K562 (cell line): ENCODE measurements at regions not wholly inside any gene's neighbourhood (a gene's known extent, or its start where the extent isn't known, plus 50 kb on each side); places are given as distances from the start of the nearest gene placed in this dataset.

Source experiments
- ATAC-seq: fragments of 200-7000 bp; cut with Tn5 transposase; 3 replicates; pipeline ENCODE4 v1.9.1; 2020; ENCODE audit warnings: moderate library complexity
- BruUV-seq: library from RNA; stranded (reverse); fragments of 400-500 nt; replicated peaks from 2 replicates; lab custom pipeline; 2021; lab: Mats Ljungman, UMichigan
- CTCF ChIA-PET: fragments of 300-600 bp; formaldehyde crosslinking; extraction: SDS; loops from one replicate; lab custom pipeline; 2021; ENCODE audit warnings: low intra/inter-chr PET ratio; lab: Yijun Ruan, JAX
- POLR2A ChIA-PET: fragments of 300-600, 350-650 bp; sonication (Branson Sonifier 250); formaldehyde crosslinking; extraction: SDS; loops from one replicate; lab custom pipeline; 2021; ENCODE audit warnings: antibody characterized with exemption, inconsistent platforms; lab: Yijun Ruan, JAX
- DNase-seq, 4 experiments: peaks; one replicate each; pipeline versions ENCODE4 v3.0.0 to v3.0.0-alpha.2; 2011 to 2018; ENCODE audit warnings: low spot score in 3 of 4, mixed read lengths in 3 of 4; ENCODE audit errors: extremely low read depth in 1 of 4
- FAIRE-seq: peaks from 2 replicates; lab custom pipeline; 2011; peaks lifted over from hg19 to GRCh38; lab: Jason Lieb, UNC
- H2AFZ ChIP-seq: 2 replicates; pipeline ENCODE4 v1.6.0; 2011; ENCODE audit warnings: low read depth, low read length, control low read depth, inconsistent platforms
- H3K27ac ChIP-seq: fragments of 200-600 bp; 3 replicates; pipeline ENCODE4 v1.8.0; 2011; ENCODE audit warnings: low read depth, mild to moderate bottlenecking, control low read depth, inconsistent platforms, low read length, moderate library complexity, mixed read lengths; ENCODE audit errors: extremely low read depth
- H3K27me3 ChIP-seq, 2 experiments: fragments of 300-600 bp in 1 of 2; 2 replicates in 1 of 2; 3 replicates in 1 of 2; pipeline versions ENCODE4 v1.6.0 to v1.8.0; 2011; ENCODE audit warnings: inconsistent platforms in 2 of 2, low read length in 2 of 2, mild to moderate bottlenecking in 1 of 2, mixed read lengths in 1 of 2, moderate library complexity in 1 of 2; ENCODE audit not compliant: control insufficient read depth in 2 of 2, insufficient read depth in 2 of 2
- H3K36me3 ChIP-seq: fragments of 300-600 bp; 3 replicates; pipeline ENCODE4 v1.8.0; 2011; ENCODE audit warnings: mild to moderate bottlenecking, low read length, inconsistent platforms; ENCODE audit not compliant: control insufficient read depth, insufficient read depth
- H3K4me1 ChIP-seq, 2 experiments: fragments of 200-600 bp in 1 of 2; replicated peaks in 1 of 2; 2 replicates in 1 of 2; 3 replicates in 1 of 2; pipeline versions ENCODE4 v1.5.1 to v1.8.0; 2011; ENCODE audit warnings: inconsistent platforms in 2 of 2, low read length in 2 of 2, mild to moderate bottlenecking in 1 of 2, mixed read lengths in 1 of 2, moderate library complexity in 1 of 2; ENCODE audit not compliant: control insufficient read depth in 2 of 2, insufficient read depth in 2 of 2
- H3K4me2 ChIP-seq: 2 replicates; pipeline ENCODE4 v1.6.1; 2011; ENCODE audit warnings: low read length, control low read depth, inconsistent platforms, mixed read lengths; ENCODE audit not compliant: insufficient read depth
- H3K4me3 ChIP-seq: fragments of 200-600 bp; sonication (generic), shearing (Covaris generic); 2 replicates; pipeline ENCODE4 v1.5.1; 2016; ENCODE audit warnings: control low read depth, inconsistent platforms
- H3K79me2 ChIP-seq: fragments of 200-600 bp; 3 replicates; pipeline ENCODE4 v1.8.0; 2011; ENCODE audit warnings: low read length, inconsistent platforms; ENCODE audit not compliant: control insufficient read depth, insufficient read depth
- H3K9ac ChIP-seq, 2 experiments: 2 replicates each; pipeline versions ENCODE4 v1.6.0 to v1.6.1; 2011; ENCODE audit warnings: low read depth in 2 of 2, low read length in 2 of 2, control low read depth in 1 of 2, inconsistent platforms in 1 of 2, mild to moderate bottlenecking in 1 of 2, mixed read lengths in 1 of 2; ENCODE audit not compliant: insufficient read depth in 1 of 2
- H3K9me1 ChIP-seq: one replicate; pipeline ENCODE4 v1.6.0; 2011; ENCODE audit warnings: inconsistent platforms, mild to moderate bottlenecking, low read length, moderate library complexity; ENCODE audit not compliant: control insufficient read depth, insufficient read depth
- H3K9me3 ChIP-seq: replicated peaks from 2 replicates; pipeline ENCODE4 v1.5.1; 2011; ENCODE audit warnings: low read depth, low read length, inconsistent platforms; ENCODE audit not compliant: control insufficient read depth, insufficient read depth
- H4K20me1 ChIP-seq: replicated peaks from 2 replicates; pipeline ENCODE4 v1.6.1; 2011; ENCODE audit warnings: low read length, inconsistent platforms, mixed read lengths; ENCODE audit not compliant: control insufficient read depth, insufficient read depth
- BRF1 ChIP-seq: IDR thresholded peaks from 3 replicates; pipeline ENCODE4 v1.6.1; 2011; ENCODE audit warnings: borderline replicate concordance, mild to moderate bottlenecking; ENCODE audit not compliant: insufficient read length; ENCODE audit errors: extremely low read depth
- IRF2 ChIP-seq: sonication (generic); formaldehyde crosslinking; IDR thresholded peaks from 2 replicates; pipeline ENCODE4 v1.8.1; 2022; ENCODE audit warnings: mild to moderate bottlenecking, missing genetic modification reagents
- NFE2L1 ChIP-seq: fragments of 450-650 bp; IDR thresholded peaks from 2 replicates; pipeline ENCODE4 v1.6.1; 2016; ENCODE audit warnings: missing genetic modification characterization, low read depth, mild to moderate bottlenecking, missing compliant biosample characterization, moderate library complexity, borderline replicate concordance
- POLR2AphosphoS2 ChIP-seq: IDR thresholded peaks from 2 replicates; pipeline ENCODE4 v1.6.1; 2012; ENCODE audit warnings: low read length, improper control_type of control experiment
- RERE ChIP-seq: sonication (generic); formaldehyde crosslinking; IDR thresholded peaks from 2 replicates; pipeline ENCODE4 v1.8.0; 2023; ENCODE audit warnings: missing genetic modification reagents, mild to moderate bottlenecking, borderline replicate concordance
- SAFB2 ChIP-seq: fragments of 200-400 bp; formaldehyde crosslinking; IDR thresholded peaks from 2 replicates; pipeline ENCODE4 v1.6.1; 2018; ENCODE audit warnings: borderline replicate concordance, low read length, low read depth, moderate library complexity; ENCODE audit not compliant: severe bottlenecking
- SP1 ChIP-seq: sonication (generic); formaldehyde crosslinking; IDR thresholded peaks from 2 replicates; pipeline ENCODE4 v1.8.1; 2022; ENCODE audit warnings: mild to moderate bottlenecking, missing genetic modification reagents
- TAF9B ChIP-seq: fragments of 450-650 bp; IDR thresholded peaks from 2 replicates; pipeline ENCODE4 v1.6.1; 2018; ENCODE audit warnings: mild to moderate bottlenecking; ENCODE audit not compliant: partially characterized antibody
- TGIF2 ChIP-seq: sonication (generic); formaldehyde crosslinking; IDR thresholded peaks from 2 replicates; pipeline ENCODE4 v1.8.1; 2022; ENCODE audit warnings: mild to moderate bottlenecking, missing genetic modification reagents, moderate library complexity
- XRCC5 ChIP-seq: fragments of 200-400 bp; formaldehyde crosslinking; IDR thresholded peaks from 2 replicates; pipeline ENCODE4 v1.6.1; 2017; ENCODE audit warnings: low read depth, mild to moderate bottlenecking, low read length
- ZNF24 ChIP-seq: fragments of 450-650 bp; IDR thresholded peaks from 2 replicates; pipeline ENCODE4 v1.6.1; 2016
- ZNF77 ChIP-seq: fragments of 250-450 bp; sonication (Bioruptor Pico); IDR thresholded peaks from 2 replicates; pipeline ENCODE4 v1.5.0; 2020
- WGBS: fragments of 100-300 bp; shearing (Covaris generic); methylation state at CpG from one replicate; pipeline ENCODE4 v1.1.6; 2016; ENCODE audit warnings: low coverage, mixed read lengths; ENCODE audit not compliant: insufficient coverage; ENCODE audit errors: missing lambda C conversion rate; 5-methylcytosine and 5-hydroxymethylcytosine counted together
- in situ Hi-C: fragments of 300-500 bp; cut with MboI; formaldehyde crosslinking; loops from 4 replicates; pipeline ENCODE4 v1.15.0; 2018; ENCODE audit warnings: inconsistent platforms, mixed read lengths
- intact Hi-C: fragments of 100-400 bp; cut with micrococcal nuclease; formaldehyde crosslinking; loops from 2 replicates; pipeline ENCODE4 v1.14.2; 2022
- TF ChIP-seq, protein P1 (sequence below): IDR thresholded peaks from 2 replicates; pipeline ENCODE4 v1.6.1; 2014; ENCODE audit warnings: antibody characterized with exemption
- TF ChIP-seq, protein P2 (sequence below): fragments of 150-350 bp; conservative IDR thresholded peaks from 2 replicates; pipeline ENCODE4 v1.6.1; 2014; ENCODE audit warnings: low read length

- TF ChIP-seq RERE (CRISPR knock-in tag), result no peak
- TF ChIP-seq BRF1, result no peak
- TF ChIP-seq NFE2L1 (tag), result no peak
- TF ChIP-seq SAFB2, result no peak
Measured at GRCh38 chr10:132115732-132116131, 50.0 kb downstream of the JAKMIP3 start (continued).

GRCh38 chr10:132117146-132117545, 51.4 kb downstream of the JAKMIP3 start:
- H3K4me1 ChIP-seq, result peaks cover 0 to 4% of the 10 kb centered on the region in 2 experiments; a peak in 2 of 5 replicates
- no peaks in the 10 kb centered on the region for H3K9me1 ChIP-seq
- ATAC-seq (no peak), DNase-seq (no peak), FAIRE-seq (no peak)
- H3K4me3 ChIP-seq, result no peak overlapping the region
- BruUV-seq, result no TSS peak
- H3K36me3 ChIP-seq, result no peaks in the 10 kb centered on the region
- H3K9ac ChIP-seq, result no peak overlapping the region
- H3K27me3 ChIP-seq, result peaks cover 18 to 76% of the 10 kb centered on the region in 2 experiments; a peak in 4 of 5 replicates
- intact Hi-C loops, result no loop called here
- no peaks in the 10 kb centered on the region for H3K9me3 ChIP-seq
- 9% methylated on average over 12 of the region's 23 CpGs for WGBS
- H4K20me1 ChIP-seq, result no peaks in the 10 kb centered on the region
- no peak overlapping the region for H3K27ac ChIP-seq
- ChIA-PET POLR2A (no interaction called here), CTCF (no interaction called here)
- no peak overlapping the region for H2AFZ ChIP-seq
- no peak overlapping the region for H3K4me2 ChIP-seq
- in situ Hi-C loops, result no loop called here
- no peaks in the 10 kb centered on the region for H3K79me2 ChIP-seq
- no peak for TF ChIP-seq ZNF77 (CRISPR knock-in tag)
- no peak for TF ChIP-seq TAF9B
- TF ChIP-seq TGIF2 (CRISPR knock-in tag), result no peak
- no peak for TF ChIP-seq POLR2AphosphoS2
- no peak for TF ChIP-seq IRF2 (CRISPR knock-in tag)
- TF ChIP-seq ZNF24, result no peak
- TF ChIP-seq XRCC5, result no peak
- TF ChIP-seq, protein P1, sequence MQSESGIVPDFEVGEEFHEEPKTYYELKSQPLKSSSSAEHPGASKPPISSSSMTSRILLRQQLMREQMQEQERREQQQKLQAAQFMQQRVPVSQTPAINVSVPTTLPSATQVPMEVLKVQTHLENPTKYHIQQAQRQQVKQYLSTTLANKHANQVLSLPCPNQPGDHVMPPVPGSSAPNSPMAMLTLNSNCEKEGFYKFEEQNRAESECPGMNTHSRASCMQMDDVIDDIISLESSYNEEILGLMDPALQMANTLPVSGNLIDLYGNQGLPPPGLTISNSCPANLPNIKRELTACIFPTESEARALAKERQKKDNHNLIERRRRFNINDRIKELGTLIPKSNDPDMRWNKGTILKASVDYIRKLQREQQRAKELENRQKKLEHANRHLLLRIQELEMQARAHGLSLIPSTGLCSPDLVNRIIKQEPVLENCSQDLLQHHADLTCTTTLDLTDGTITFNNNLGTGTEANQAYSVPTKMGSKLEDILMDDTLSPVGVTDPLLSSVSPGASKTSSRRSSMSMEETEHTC, result no peak
- no peak for TF ChIP-seq SP1 (CRISPR knock-in tag)
- TF ChIP-seq, protein P2, sequence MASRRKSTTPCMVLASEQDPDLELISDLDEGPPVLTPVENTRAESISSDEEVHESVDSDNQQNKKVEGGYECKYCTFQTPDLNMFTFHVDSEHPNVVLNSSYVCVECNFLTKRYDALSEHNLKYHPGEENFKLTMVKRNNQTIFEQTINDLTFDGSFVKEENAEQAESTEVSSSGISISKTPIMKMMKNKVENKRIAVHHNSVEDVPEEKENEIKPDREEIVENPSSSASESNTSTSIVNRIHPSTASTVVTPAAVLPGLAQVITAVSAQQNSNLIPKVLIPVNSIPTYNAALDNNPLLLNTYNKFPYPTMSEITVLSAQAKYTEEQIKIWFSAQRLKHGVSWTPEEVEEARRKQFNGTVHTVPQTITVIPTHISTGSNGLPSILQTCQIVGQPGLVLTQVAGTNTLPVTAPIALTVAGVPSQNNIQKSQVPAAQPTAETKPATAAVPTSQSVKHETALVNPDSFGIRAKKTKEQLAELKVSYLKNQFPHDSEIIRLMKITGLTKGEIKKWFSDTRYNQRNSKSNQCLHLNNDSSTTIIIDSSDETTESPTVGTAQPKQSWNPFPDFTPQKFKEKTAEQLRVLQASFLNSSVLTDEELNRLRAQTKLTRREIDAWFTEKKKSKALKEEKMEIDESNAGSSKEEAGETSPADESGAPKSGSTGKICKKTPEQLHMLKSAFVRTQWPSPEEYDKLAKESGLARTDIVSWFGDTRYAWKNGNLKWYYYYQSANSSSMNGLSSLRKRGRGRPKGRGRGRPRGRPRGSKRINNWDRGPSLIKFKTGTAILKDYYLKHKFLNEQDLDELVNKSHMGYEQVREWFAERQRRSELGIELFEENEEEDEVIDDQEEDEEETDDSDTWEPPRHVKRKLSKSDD, result no peak
